HUES6 (cell line): ENCODE measurements at regions not wholly inside any gene's neighbourhood (a gene's known extent, or its start where the extent isn't known, plus 50 kb on each side); places are given as distances from the start of the nearest gene placed in this dataset.

Experiments used
- H3K27ac ChIP-seq: 2 replicates; pipeline ENCODE4 v1.7.0; 2013; ENCODE audit warnings: low read depth, mild to moderate bottlenecking, low read length, inconsistent platforms
- H3K27me3 ChIP-seq: 2 replicates; pipeline ENCODE4 v1.6.1; 2013; ENCODE audit warnings: low read length; ENCODE audit not compliant: control insufficient read depth, insufficient read depth
- H3K36me3 ChIP-seq: 2 replicates; pipeline ENCODE4 v1.6.1; 2013; ENCODE audit warnings: low read length; ENCODE audit not compliant: control insufficient read depth, insufficient read depth
- H3K4me1 ChIP-seq: 2 replicates; pipeline ENCODE4 v1.6.1; 2013; ENCODE audit warnings: low read length; ENCODE audit not compliant: control insufficient read depth, insufficient read depth
- H3K4me3 ChIP-seq: 2 replicates; pipeline ENCODE4 v1.5.1; 2013; ENCODE audit warnings: low read depth, low read length
- H3K9ac ChIP-seq: one replicate; pipeline ENCODE4 v1.6.1; 2013; ENCODE audit warnings: mild to moderate bottlenecking, low read length
- H3K9me3 ChIP-seq: 2 replicates; pipeline ENCODE4 v1.6.1; 2013; ENCODE audit warnings: low read depth, low read length; ENCODE audit not compliant: control insufficient read depth, insufficient read depth

DNA sequence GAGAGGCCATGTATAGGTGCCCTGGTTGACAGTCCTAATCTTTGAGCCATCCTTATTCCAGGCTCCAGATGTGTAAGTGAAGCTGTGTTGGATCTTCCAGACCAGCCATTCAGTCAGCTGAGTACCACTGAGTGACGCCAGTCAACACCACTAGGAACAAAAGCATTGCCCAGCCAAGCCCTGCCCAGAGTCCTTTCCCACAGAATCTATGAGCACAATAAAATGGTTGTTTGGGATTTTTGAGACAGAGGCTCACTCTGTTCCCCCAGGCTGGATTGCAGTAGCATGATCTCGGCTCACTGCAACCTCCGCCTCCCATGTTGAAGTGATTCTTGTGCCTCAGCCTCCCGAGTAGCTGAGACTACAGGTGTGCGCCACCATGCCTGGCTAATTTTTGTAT, 262.5 kb downstream of the BCOR start:
- peaks cover 4% of the 10 kb centered on the region; the same call in 1 of the 2 replicates for H3K4me1 ChIP-seq
- no peaks in the 10 kb centered on the region for H3K27me3 ChIP-seq
- no peak overlapping the region for H3K4me3 ChIP-seq
- H3K9ac ChIP-seq = no peak overlapping the region
- H3K36me3 ChIP-seq = no peaks in the 10 kb centered on the region
- no peak overlapping the region for H3K27ac ChIP-seq
- no peaks in the 10 kb centered on the region; the same call in 1 of the 2 replicates for H3K9me3 ChIP-seq

DNA sequence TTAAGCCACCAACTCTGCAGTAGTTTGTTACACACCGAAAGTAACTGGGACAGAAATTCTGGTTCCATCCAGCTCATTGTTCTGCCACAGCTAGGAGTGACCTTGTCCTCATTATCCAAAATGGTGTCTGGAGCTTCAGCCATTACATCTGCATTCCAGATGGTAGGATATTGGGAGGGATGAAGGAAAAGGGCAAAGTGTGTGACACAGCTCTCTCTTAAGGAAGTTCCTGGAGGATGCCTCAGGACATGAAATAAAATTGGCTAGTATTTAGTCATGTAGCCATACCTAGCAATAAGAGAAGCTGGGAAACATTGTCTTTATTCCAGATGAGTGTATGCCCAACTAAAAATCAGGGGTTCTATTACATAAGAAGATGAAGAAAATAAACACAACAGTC, 262.0 kb downstream of the BCOR start:
- H3K27ac ChIP-seq = no peak overlapping the region
- no peak overlapping the region for H3K4me3 ChIP-seq
- no peaks in the 10 kb centered on the region for H3K27me3 ChIP-seq
- no peaks in the 10 kb centered on the region for H3K36me3 ChIP-seq
- H3K9ac ChIP-seq = no peak overlapping the region
- peaks cover 5% of the 10 kb centered on the region; the same call in 1 of the 2 replicates for H3K4me1 ChIP-seq
- no peaks in the 10 kb centered on the region; the same call in 1 of the 2 replicates for H3K9me3 ChIP-seq

DNA sequence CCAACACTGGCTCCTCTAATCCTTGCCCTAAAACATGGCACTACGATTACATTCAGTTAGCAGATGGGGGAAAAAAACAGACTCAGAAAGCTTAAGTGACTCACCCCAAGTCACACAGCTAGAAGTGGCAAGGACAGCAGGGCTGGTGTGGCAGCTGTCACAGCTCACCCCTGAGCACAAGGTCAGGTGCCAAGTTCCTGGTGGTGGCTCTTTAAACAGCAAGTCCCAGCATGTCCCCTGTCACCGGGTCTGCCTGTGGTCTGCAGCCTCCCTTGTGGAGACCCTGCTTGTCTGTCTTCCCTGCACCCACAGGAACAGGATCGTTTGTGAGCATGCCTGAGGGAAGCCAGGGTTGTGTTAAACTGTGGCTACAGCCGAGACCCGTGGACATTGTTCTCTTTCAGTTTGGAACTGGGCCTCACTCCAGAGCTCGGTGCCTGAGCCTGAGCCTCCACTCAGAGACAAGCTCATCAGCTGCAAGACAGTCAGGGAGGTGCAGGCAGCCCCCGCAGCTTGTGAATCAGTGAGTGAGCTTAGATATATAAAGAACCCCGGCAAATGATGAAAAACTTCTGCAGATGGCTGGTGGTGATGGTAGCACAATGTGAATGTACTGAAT, 260.8 kb downstream of the BCOR start:
- Histone ChIP-seq H3K4me1 (peaks cover 16% of the 10 kb centered on the region), H3K27ac (no peak overlapping the region), H3K9ac (no peak overlapping the region)

DNA sequence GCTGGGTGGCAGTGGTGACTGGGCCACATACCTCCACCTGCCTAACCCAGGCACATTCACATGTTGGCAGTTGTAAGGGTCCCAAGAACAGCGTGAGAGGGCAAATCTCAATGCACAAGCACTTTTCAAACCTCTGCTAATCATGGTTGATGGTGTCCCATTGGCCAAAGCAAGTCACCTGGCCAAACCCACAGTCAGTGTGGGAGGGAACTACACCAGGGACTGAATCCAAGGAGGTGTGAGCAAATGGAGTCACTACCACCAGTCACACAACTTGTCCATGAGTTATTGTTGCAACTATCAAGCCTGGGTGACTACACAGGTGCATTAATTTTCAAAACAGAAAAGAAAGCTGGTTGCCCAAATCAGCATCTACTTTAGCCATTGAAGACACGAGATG, 260.1 kb downstream of the BCOR start:
- Histone ChIP-seq H3K36me3 (no peaks in the 10 kb centered on the region), H3K27me3 (no peaks in the 10 kb centered on the region), H3K4me3 (no peak overlapping the region), H3K9ac (no peak overlapping the region), H3K4me1 (peaks cover 16% of the 10 kb centered on the region), H3K9me3 (no peaks in the 10 kb centered on the region; the same call in 1 of the 2 replicates), H3K27ac (no peak overlapping the region)

More for the DNA sequence above, 260.8 kb downstream of the BCOR start:
- Histone ChIP-seq H3K36me3 (no peaks in the 10 kb centered on the region), H3K4me3 (no peak overlapping the region), H3K9me3 (no peaks in the 10 kb centered on the region; the same call in 1 of the 2 replicates), H3K27me3 (no peaks in the 10 kb centered on the region)

DNA sequence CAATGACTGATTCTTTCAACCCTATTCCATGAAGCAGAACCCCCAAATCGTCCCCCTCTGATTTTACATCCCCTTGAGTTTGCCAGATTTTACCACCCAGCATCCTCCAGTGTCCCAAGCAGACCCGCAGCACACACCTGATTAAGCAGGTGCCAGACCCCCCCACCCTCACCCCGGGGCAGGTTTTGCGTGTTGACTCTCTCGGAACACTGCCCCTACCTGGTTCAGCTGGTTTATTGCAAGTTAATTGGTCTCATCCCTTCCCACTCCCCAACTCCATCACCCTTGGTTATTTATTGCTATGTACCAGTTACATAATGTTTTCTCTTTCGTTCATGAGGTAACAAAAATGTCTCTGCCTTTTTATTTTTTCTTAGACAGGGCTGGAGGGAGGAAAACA, 258.4 kb downstream of the BCOR start:
- H3K27ac ChIP-seq = no peak overlapping the region
- H3K36me3 ChIP-seq = no peaks in the 10 kb centered on the region
- peaks cover 23% of the 10 kb centered on the region for H3K4me1 ChIP-seq
- no peak overlapping the region for H3K9ac ChIP-seq
- H3K9me3 ChIP-seq = no peaks in the 10 kb centered on the region; the same call in 1 of the 2 replicates
- H3K4me3 ChIP-seq = no peak overlapping the region
- H3K27me3 ChIP-seq = no peaks in the 10 kb centered on the region

DNA sequence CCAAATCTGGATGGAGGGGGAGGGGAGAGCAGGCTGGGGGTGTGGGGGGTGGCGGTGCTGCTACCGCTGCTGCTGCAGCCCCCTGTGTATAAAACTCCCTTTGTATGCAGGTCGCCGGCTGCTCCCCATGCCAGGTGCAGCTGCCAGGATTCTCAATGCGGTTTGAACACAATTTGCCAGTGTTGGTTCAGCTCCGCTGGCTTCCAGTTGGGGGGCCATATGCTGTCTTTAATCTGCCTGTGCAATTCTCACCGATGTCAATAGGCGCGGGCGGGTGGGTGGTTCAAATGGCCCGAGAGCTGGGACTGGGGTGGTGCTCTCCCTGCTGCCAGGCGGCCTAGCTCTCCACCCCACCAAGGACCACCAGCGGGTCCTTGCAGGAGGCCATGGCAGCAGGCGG, 257.6 kb downstream of the BCOR start:
- Histone ChIP-seq H3K27ac (no peak overlapping the region), H3K4me1 (peaks cover 25% of the 10 kb centered on the region), H3K4me3 (no peak overlapping the region), H3K9ac (no peak overlapping the region), H3K36me3 (no peaks in the 10 kb centered on the region), H3K27me3 (no peaks in the 10 kb centered on the region), H3K9me3 (no peaks in the 10 kb centered on the region; the same call in 1 of the 2 replicates)

DNA sequence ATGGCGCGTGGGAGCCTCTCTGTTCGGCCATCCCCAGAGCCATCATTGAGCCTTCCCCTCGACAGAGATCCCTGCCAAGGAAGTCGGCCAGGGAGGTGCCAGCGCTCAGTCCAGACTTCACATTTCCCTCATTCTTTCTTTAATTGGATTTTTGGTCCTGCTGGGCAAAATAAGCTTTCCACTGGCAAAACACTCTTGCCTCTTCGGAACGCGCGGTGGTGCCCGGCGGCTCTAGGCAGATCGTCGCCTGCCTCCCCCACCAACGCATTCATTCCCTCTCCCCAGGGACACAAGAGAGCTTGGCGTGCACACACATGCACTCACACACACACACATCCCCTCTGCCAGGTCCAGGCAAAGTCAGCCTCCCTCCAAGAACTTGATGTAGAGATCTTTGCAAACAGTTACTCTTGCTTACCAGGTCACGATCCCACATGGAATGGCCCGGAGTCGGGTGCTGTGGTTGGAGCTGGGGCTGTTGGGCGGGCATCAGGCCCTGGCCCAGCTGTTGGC, 257.1 kb downstream of the BCOR start:
- Histone ChIP-seq H3K4me3 (no peak overlapping the region), H3K27me3 (no peaks in the 10 kb centered on the region), H3K36me3 (no peaks in the 10 kb centered on the region)

DNA sequence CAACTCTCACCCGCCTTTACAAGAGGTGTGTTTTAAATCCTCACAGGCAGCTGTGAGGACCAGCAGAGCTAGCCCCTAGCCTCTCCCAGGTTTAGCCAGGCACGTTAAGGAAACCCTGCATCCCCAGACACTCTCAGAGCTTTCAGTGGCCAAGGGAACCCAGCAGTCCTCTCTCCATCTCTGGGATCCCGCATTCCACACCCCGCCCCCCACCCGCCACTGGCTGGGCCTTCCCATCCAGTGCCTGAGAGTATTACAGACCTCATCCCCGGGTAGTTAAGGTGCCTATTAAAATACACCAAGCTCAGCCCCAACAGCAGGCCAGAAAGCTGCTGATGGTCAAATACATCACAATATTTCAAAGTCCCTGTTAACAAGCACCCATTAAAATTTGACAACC, 256.2 kb downstream of the BCOR start:
- Histone ChIP-seq H3K9ac (no peak overlapping the region), H3K36me3 (no peaks in the 10 kb centered on the region), H3K4me1 (peaks cover 28% of the 10 kb centered on the region), H3K4me3 (no peak overlapping the region), H3K27me3 (no peaks in the 10 kb centered on the region), H3K9me3 (peaks cover 2% of the 10 kb centered on the region; the same call in 1 of the 2 replicates), H3K27ac (no peak overlapping the region)

More for the DNA sequence above, 257.1 kb downstream of the BCOR start:
- Histone ChIP-seq H3K9ac (no peak overlapping the region), H3K9me3 (no peaks in the 10 kb centered on the region; the same call in 1 of the 2 replicates), H3K4me1 (peaks cover 28% of the 10 kb centered on the region), H3K27ac (no peak overlapping the region)

DNA sequence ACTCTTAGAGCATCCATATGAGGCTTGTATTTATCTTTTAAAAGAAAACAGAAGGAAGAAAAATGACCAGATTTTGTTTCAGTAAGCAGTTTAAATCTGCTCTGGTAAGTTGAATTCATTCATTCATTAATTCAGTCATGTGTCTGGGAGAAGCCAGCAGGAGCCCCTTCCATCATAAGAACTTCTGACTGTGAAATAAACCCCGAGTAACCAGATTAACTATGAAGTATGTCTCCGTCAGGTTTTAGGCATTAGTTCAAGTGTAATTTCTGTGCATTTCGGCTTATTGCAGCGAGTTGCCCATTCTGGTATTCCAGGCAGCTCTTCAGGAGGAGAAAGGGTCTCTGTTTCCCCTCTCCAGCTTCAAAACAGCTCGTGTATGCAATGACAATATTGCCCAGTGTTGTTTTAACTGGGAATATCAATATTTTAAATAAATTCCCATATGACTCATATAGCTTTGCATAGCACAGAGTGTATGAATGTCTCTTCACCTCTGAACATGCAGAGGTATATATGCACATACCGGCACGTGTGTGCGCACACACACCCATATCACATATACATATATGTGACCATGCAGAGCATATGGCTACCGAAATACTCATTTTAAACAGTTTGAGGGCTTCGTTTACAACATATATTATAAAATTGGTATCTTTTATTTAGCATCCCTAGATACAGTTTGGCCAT, 255.3 kb downstream of the BCOR start:
- H3K4me1 ChIP-seq = peaks cover 28% of the 10 kb centered on the region

DNA sequence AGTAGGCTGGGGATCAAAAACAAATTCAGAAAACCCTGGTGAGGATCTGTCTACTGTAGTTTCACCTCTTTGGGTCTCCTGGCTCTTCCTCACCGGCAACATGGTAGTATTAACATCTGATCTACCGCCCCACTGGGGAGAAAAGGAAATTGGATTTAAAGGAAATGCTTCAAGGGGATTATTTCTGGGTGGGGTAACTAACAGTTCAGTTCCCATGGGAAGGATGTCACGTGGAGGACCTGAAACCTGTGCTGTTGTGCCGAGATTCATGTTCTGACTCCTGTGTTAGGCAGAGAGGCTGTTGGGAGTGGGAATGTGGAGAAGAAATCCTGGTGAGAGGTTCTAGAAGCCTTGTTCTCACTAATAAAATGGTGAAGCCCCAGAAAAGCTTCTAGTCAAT, 254.4 kb downstream of the BCOR start:
- Histone ChIP-seq H3K27me3 (no peaks in the 10 kb centered on the region), H3K4me1 (peaks cover 32% of the 10 kb centered on the region), H3K9me3 (peaks cover 3% of the 10 kb centered on the region; the same call in 1 of the 2 replicates), H3K27ac (no peak overlapping the region), H3K36me3 (no peaks in the 10 kb centered on the region), H3K9ac (no peak overlapping the region), H3K4me3 (no peak overlapping the region)

More for the DNA sequence above, 255.3 kb downstream of the BCOR start:
- no peaks in the 10 kb centered on the region for H3K27me3 ChIP-seq
- H3K36me3 ChIP-seq = no peaks in the 10 kb centered on the region
- no peak overlapping the region for H3K4me3 ChIP-seq
- no peak overlapping the region for H3K9ac ChIP-seq
- no peak overlapping the region for H3K27ac ChIP-seq
- peaks cover 3% of the 10 kb centered on the region; the same call in 1 of the 2 replicates for H3K9me3 ChIP-seq

DNA sequence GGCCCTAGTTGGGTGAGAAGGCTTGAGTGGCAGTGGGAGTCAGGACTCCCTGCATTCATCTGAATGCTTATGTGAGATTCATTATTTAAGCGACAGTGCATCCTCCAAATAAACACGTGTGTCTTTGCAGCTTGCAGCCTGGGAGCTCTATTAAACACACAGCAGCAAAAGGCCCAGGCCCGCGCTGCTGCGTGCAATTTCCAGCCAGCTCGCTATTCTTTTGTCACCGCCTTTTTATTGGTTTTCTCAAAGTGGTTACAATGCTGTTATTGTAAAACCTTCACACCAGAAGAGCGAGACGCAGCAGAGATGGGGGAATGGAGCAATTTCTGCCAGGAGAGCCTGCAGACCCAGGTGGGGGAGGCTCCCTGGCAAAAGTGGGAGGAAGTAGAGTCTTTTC, 252.5 kb downstream of the BCOR start:
- no peak overlapping the region for H3K27ac ChIP-seq
- H3K36me3 ChIP-seq = no peaks in the 10 kb centered on the region
- peaks cover 3% of the 10 kb centered on the region; the same call in 1 of the 2 replicates for H3K9me3 ChIP-seq
- peaks cover 43% of the 10 kb centered on the region for H3K4me1 ChIP-seq
- no peaks in the 10 kb centered on the region for H3K27me3 ChIP-seq
- H3K9ac ChIP-seq = no peak overlapping the region
- H3K4me3 ChIP-seq = no peak overlapping the region
